ENCODE measurements at regions not wholly inside any gene's neighbourhood (a gene's known extent, or its start where the extent isn't known, plus 50 kb on each side); places are given as distances from the start of the nearest gene placed in this dataset.
"Not testable (repeated sequence)": the region's sequence is repeated elsewhere in the genome, so short reads cannot be mapped to it uniquely, and the experiment has no call there.

DNA sequence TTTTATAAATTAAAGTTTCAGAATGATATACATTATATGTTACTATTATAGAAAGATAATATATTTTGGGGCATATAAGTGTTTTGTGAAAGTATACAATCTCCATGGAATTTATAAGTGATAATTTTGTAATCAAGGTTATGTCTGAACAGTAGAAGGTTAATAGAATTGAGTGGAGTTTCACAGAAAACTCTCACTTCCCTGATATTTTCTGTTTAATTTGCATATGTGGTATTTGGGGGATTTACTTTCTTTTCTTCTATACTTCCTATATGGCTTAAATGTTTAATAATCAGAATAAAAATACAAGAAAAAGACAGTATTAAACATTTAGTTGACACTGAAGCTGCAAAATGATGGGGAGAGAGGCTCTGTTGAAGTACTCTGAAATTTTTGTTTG is 848.5 kb downstream of the DACH1 start:
- no peak for DNase-seq (ENCODE audit: low read depth in 4 of 4, low spot score in 2 of 4)

DNA sequence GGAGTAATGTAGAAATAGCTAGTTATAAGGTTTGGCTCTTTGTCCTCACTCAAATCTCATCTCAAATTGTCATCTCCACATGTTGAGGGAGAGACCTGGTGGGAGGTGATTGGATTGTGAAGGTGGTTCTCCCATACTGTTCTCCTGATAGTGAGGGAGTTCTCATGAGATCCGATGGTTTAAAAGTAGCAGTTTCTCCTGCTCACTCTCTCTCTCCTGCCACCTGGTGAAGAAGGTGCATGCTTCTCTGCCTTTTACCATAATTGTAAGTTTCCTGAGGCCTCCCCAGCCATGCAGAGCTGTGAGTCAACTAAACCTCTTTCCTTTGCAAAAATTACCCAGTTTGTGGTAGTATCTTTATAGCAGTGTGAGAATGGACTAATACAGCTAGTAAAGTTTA is 849.4 kb downstream of the DACH1 start:
- no peak for DNase-seq (ENCODE audit: low read depth in 4 of 4, low spot score in 2 of 4)

DNA sequence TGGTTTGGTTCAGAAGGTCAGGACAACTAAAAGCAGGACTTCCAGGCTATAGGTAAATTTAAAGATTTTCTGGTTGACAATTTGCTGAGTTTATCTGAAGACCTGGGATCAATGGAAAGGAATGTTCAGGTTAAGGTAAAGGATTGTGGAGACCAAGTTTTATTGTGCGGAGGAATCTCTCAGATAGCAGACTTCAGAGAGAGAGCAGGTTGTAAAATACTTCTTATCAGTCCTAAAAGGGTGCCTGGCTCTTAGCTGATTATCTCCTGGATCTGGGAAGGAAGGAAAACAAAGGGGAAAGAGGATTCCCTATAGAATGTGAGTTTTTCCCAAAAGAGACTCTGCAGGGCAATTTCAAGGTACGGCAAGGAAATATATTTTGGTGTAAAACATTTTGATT is 851.5 kb downstream of the DACH1 start:
- no peak for DNase-seq (ENCODE audit: low read depth in 4 of 4, low spot score in 2 of 4)

DNA sequence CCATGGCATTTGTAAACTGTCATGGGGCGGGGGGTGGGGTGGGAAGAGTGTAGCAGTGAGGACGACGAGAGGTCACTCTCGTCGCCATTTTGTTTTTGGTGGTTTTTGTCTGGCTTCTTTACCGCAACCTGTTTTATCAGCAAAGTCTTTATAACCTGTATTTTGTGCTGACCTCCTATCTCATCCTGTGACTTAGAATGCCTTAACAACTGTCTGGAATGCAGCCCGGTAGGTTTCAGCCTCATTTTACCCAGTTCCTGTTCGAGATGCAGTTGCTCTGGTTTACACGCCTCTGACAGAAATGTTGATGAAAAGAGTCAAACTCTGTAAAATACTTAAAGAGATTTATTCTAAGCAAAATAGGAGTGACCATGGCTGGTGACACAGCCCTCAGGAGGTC is 852.0 kb downstream of the DACH1 start:
- DNase-seq (ENCODE audit: low read depth in 4 of 4, low spot score in 2 of 4), result no peak

DNA sequence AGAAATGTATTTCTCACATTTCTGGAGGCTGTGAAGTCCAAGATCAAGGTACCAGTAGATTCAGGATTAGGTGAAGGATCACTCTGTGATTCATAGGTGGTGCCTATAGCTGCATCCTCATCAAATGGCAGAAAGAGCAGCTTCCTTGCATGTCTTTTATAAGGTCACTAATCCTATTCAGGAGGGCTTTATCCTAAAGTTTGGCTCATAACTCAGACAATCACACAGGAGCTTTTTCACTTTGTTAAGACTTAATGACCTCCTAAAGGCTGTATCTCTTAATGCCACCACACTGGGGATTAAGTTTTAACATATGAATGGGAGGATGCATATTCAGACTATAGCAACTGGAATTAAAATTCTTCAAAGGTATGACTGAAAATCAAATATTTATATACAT is 861.1 kb downstream of the DACH1 start:
- DNase-seq (ENCODE audit: low read depth in 4 of 4, low spot score in 2 of 4), result no peak

GRCh38 chr13:70995338-70995737 is 871.7 kb downstream of the DACH1 start:
- no peak for DNase-seq (ENCODE audit: low read depth in 4 of 4, low spot score in 2 of 4)

GRCh38 chr13:70994191-70994590 is 872.8 kb downstream of the DACH1 start:
- no peak for DNase-seq (ENCODE audit: low read depth in 4 of 4, low spot score in 2 of 4)

GRCh38 chr13:70987043-70987442 is 878.8 kb upstream of the KLHL1 start:
- no peak for DNase-seq (ENCODE audit: low read depth in 4 of 4, low spot score in 2 of 4)

- DNase-seq (ENCODE audit: low read depth in 4 of 4, low spot score in 2 of 4), result no peak
Measured at GRCh38 chr13:70985371-70985770, 877.1 kb upstream of the KLHL1 start.

DNA sequence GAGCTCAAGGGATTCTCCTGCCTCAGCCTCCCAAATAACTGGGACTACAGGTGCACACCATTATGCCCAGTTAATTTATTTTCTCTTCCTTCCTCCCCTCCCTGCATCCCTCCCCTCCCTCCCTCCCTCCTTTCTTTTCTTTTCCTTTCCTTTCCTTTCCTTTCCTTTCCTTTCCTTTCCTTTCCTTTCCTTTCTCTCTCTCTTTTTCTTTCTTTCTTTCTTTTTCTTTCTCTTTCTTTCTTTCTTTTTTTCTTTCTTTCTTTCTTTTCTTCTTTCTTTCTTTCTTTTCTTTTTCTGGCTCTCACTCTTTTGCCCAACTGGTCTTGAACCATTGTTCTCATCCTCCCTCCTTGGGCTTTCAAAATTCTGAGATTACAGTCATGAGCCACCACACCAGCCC is 873.0 kb upstream of the KLHL1 start:
- DNase-seq (ENCODE audit: low read depth in 4 of 4, low spot score in 2 of 4), result not testable (repeated sequence)

GRCh38 chr13:70969321-70969720 is 861.1 kb upstream of the KLHL1 start:
- no peak for DNase-seq (ENCODE audit: low read depth in 4 of 4, low spot score in 2 of 4)

DNA sequence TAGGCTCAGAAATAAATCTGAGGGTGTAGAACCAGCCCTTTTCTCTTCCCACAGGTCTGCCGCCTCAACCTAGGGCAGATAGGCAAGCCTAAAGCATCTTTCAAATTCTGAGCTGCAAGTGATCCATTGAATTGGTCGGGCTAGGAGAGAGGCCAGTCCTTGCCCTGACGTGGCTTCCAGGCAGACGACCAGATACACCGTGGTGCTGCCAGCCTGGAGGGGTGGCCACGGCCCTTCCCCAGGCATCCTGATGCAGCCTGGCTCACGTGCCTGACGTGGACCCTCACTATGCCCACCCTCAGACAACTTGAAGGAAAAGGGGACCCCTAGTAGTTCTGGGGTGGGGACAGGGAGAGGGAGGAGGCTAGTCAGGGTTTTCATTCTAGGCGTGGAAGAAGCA is 859.3 kb upstream of the KLHL1 start:
- no peak for DNase-seq (ENCODE audit: low read depth in 4 of 4, low spot score in 2 of 4)

- no peak for DNase-seq (ENCODE audit: low read depth in 4 of 4, low spot score in 2 of 4)
Measured at GRCh38 chr13:70964874-70965273, 856.6 kb upstream of the KLHL1 start.

GRCh38 chr13:70964124-70964523 is 855.9 kb upstream of the KLHL1 start:
- no peak for DNase-seq (ENCODE audit: low read depth in 4 of 4, low spot score in 2 of 4)

GRCh38 chr13:70960841-70961443 is 852.7 kb upstream of the KLHL1 start:
- DNase-seq (ENCODE audit: low read depth in 4 of 4, low spot score in 2 of 4), result peak; percentile 6 to 27 (median 16)

DNA sequence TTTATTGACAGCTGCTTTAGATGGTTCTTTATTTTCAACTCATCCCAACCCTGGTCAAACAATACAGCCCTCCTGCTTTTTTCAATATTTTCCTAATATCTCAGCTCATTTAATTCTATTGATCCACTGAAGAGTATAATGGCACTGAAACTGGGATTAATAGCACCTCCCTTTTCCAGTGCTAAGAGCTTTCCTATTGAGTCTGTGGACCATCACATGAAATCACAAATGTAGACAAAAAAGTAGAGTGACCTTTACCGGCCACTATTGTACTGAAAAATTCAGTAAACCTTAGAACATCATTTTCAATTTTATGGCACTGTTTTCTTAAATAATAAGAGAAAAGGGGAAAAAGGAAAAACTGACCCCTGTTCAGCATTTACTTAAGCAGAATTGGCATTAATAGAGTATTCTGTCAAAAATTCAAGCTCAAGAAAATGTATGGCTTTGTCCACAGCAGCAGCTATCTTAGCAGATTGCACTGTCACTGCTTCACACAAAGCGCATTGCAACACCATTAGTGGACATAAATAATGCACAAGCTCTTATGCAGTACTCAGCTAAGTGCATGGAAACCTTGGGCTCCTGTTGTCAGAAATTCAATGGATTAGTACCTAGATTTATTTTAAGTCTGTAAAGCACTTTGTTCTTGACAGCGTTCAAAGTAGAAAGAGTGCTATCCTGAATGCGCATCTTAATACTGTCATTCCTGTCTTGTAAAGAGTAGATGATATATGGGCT is 851.0 kb upstream of the KLHL1 start:
- no peak for DNase-seq (ENCODE audit: low read depth in 4 of 4, low spot score in 2 of 4)

DNA sequence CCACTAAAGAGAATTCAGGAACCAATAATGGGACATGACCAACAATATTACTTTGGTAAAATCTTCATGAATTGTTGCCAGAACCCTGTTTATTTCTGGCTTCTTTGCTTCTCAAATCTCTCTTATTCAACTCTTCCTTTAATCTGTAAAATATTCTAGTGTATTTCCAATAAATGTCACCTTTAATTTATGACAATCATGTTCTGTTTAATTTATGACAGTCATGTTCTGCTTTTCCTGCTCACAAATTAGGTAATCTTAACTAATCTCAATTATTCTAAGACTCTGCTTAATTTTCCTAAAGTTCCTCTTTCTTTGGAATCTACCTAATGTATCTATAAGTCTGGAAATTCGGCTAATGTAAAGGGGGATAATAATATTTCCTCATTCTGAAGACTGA is 847.6 kb upstream of the KLHL1 start:
- no peak for DNase-seq (ENCODE audit: low read depth in 4 of 4, low spot score in 2 of 4)

GRCh38 chr13:70950664-70951063 is 842.4 kb upstream of the KLHL1 start:
- DNase-seq (ENCODE audit: low read depth in 4 of 4, low spot score in 2 of 4), result no peak

- DNase-seq (ENCODE audit: low read depth in 4 of 4, low spot score in 2 of 4), result no peak
Measured at GRCh38 chr13:70945506-70945905, 837.3 kb upstream of the KLHL1 start.

GRCh38 chr13:70941454-70941853 is 833.2 kb upstream of the KLHL1 start:
- DNase-seq (ENCODE audit: low read depth in 4 of 4, low spot score in 2 of 4), result no peak

DNA sequence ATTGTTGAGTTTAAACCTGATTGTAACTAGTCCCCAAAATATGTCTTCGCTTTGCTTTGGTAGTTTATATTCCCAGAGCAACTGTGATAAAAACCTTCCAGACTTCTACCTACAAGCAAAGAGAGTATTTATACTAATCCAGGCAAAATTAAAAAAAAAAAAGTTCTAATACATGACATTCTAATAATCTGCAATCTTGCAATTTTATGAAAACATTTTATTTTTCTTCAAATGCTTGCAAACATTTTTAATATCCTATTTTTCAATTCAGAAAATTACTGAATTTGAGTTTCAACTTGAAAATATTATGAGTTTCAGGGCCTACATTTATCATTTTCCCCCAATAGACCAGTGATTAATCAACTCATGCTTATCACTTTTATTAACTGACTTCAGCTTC is 830.2 kb upstream of the KLHL1 start:
- no peak for DNase-seq (ENCODE audit: low read depth in 4 of 4, low spot score in 2 of 4)

- no peak for DNase-seq (ENCODE audit: low read depth in 4 of 4, low spot score in 2 of 4)
Measured at GRCh38 chr13:70932511-70932910, 824.3 kb upstream of the KLHL1 start.
